ENCODE measurements at regions not wholly inside any gene's neighbourhood (a gene's known extent, or its start where the extent isn't known, plus 50 kb on each side); places are given as distances from the start of the nearest gene placed in this dataset.
A peak's percentile ranks its signal among the peaks of the same experiment; 100 is the strongest.
"Not testable (repeated sequence)": the region's sequence is repeated elsewhere in the genome, so short reads cannot be mapped to it uniquely, and the experiment has no call there.

GRCh38 chr5:155714435-155714834 lies 612.5 kb upstream of the SGCD start:
- H3K36me3 ChIP-seq (replicated peaks in 1 of 2; ENCODE audit: control insufficient read depth in 2 of 2, insufficient read depth in 2 of 2, low read length in 2 of 2); H4K91ac ChIP-seq (ENCODE audit: low read depth, low read length, poor library complexity); H3K27ac ChIP-seq (replicated peaks; ENCODE audit: low read length); H2BK12ac ChIP-seq (ENCODE audit: low read length); H3K9ac ChIP-seq (ENCODE audit: low read depth, low read length, poor library complexity); H2AFZ ChIP-seq (ENCODE audit: low read length); H3K18ac ChIP-seq (ENCODE audit: low read length); H2BK15ac ChIP-seq (ENCODE audit: low read length); H4K8ac ChIP-seq (ENCODE audit: low read depth, low read length); H3K4me2 ChIP-seq (ENCODE audit: insufficient read depth, low read length, poor library complexity, severe bottlenecking); H3K4me1 ChIP-seq (ENCODE audit: control insufficient read depth in 2 of 2, insufficient read depth in 1 of 2, low read depth in 1 of 2, low read length in 2 of 2); H2AK5ac ChIP-seq (ENCODE audit: low read depth, low read length); H2BK120ac ChIP-seq (ENCODE audit: low read depth, low read length); H3K4me3 ChIP-seq (ENCODE audit: low read length in 2 of 2); H3K9me3 ChIP-seq (replicated peaks in 1 of 2; ENCODE audit: control insufficient read depth in 2 of 2, insufficient read depth in 1 of 2, low read depth in 1 of 2, low read length in 2 of 2); H3K27me3 ChIP-seq (ENCODE audit: control insufficient read depth in 3 of 3, insufficient read depth in 3 of 3, low read depth in 1 of 3, low read length in 3 of 3); H3K79me1 ChIP-seq (ENCODE audit: low read depth, low read length); H3K14ac ChIP-seq (ENCODE audit: low read length); H2BK5ac ChIP-seq (ENCODE audit: low read length); DNase-seq (ENCODE audit: low spot score); H3K4ac ChIP-seq (ENCODE audit: low read length); H3K23ac ChIP-seq (ENCODE audit: low read depth, low read length, poor library complexity): not testable (repeated sequence)
- no CpG with 5 or more reads among the region's 2 CpGs for WGBS, 2 donors (ENCODE audit: extremely low coverage in 2 of 2, insufficient read length in 2 of 2, insufficient replicate concordance in 1 of 2)

GRCh38 chr5:155726267-155726666 lies 600.7 kb upstream of the SGCD start:
- H3K4me2 ChIP-seq (ENCODE audit: insufficient read depth, low read length, poor library complexity, severe bottlenecking), result no peak overlapping the region
- H2AFZ ChIP-seq (ENCODE audit: low read length), result no peak overlapping the region
- no peak overlapping the region for H2BK15ac ChIP-seq (ENCODE audit: low read length)
- H2BK120ac ChIP-seq (ENCODE audit: low read depth, low read length), result no peak overlapping the region
- H3K79me1 ChIP-seq (ENCODE audit: low read depth, low read length), result no peaks in the 10 kb centered on the region
- peaks cover 0 to 2% of the 10 kb centered on the region in 2 donors for H3K4me1 ChIP-seq (ENCODE audit: control insufficient read depth in 2 of 2, insufficient read depth in 1 of 2, low read depth in 1 of 2, low read length in 2 of 2)
- H4K91ac ChIP-seq (ENCODE audit: low read depth, low read length, poor library complexity), result no peak overlapping the region
- no peak overlapping the region for H3K4ac ChIP-seq (ENCODE audit: low read length)
- no peak overlapping the region for H2BK5ac ChIP-seq (ENCODE audit: low read length)
- H3K14ac ChIP-seq (ENCODE audit: low read length), result no peak overlapping the region
- H3K9ac ChIP-seq (ENCODE audit: low read depth, low read length, poor library complexity), result no peak overlapping the region
- no peaks in the 10 kb centered on the region for H3K36me3 ChIP-seq (replicated peaks in 1 of 2; ENCODE audit: control insufficient read depth in 2 of 2, insufficient read depth in 2 of 2, low read length in 2 of 2)
- no peak overlapping the region for H2AK5ac ChIP-seq (ENCODE audit: low read depth, low read length)
- no peaks in the 10 kb centered on the region for H3K9me3 ChIP-seq (replicated peaks in 1 of 2; ENCODE audit: control insufficient read depth in 2 of 2, insufficient read depth in 1 of 2, low read depth in 1 of 2, low read length in 2 of 2)
- H3K18ac ChIP-seq (ENCODE audit: low read length), result no peak overlapping the region
- H3K4me3 ChIP-seq (ENCODE audit: low read length in 2 of 2), result no peak overlapping the region
- no CpG with 5 or more reads among the region's 8 CpGs for WGBS, 2 donors (ENCODE audit: extremely low coverage in 2 of 2, insufficient read length in 2 of 2, insufficient replicate concordance in 1 of 2)
- peak; percentile 62 for DNase-seq (ENCODE audit: low spot score)
- no peak overlapping the region for H3K27ac ChIP-seq (replicated peaks; ENCODE audit: low read length)
- H3K23ac ChIP-seq (ENCODE audit: low read depth, low read length, poor library complexity), result no peak overlapping the region
- no peak overlapping the region for H2BK12ac ChIP-seq (ENCODE audit: low read length)
- H4K8ac ChIP-seq (ENCODE audit: low read depth, low read length), result no peak overlapping the region
- H3K27me3 ChIP-seq (ENCODE audit: control insufficient read depth in 3 of 3, insufficient read depth in 3 of 3, low read depth in 1 of 3, low read length in 3 of 3), result peaks cover 16 to 58% (median 48%) of the 10 kb centered on the region in 3 experiments

DNA sequence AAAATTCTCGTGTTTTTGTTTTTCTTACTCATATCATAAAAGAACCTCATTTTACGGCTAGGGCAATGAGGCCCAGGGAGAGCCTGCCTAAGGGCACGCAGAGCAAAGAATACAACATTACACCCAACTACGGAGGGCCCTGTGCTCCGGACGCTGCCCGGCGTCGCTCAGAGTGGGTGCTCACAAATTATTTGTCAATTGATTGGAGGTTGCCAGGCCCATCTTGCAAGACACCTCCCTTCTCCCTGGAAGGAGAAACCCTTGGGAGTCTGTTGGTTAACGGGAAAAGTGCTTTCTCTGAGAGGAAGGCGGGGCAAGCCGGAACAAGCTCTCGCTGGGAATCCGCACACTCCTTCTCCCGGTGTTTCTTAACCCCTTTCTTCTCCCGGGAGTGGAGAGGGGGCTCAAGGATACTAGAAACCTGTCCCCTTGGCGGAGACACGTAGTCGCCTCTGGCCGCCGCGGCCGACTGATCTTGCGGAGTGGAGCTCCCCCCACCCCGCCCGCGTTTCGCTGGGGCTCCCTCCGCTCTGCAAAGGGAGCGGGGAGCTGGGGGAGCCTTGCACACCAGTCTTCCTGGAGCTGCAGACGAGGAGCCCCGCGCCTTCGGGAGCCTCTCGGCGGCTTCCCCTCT lies 599.3 kb upstream of the SGCD start:
- peak overlapping the region; percentile 6 to 77 for H3K4me3 ChIP-seq (ENCODE audit: low read length in 2 of 2)
- peak overlapping the region; percentile 85 for H2AFZ ChIP-seq (ENCODE audit: low read length)
- H3K27ac ChIP-seq (replicated peaks; ENCODE audit: low read length), result no peak overlapping the region
- no peaks in the 10 kb centered on the region for H3K9me3 ChIP-seq (replicated peaks in 1 of 2; ENCODE audit: control insufficient read depth in 2 of 2, insufficient read depth in 1 of 2, low read depth in 1 of 2, low read length in 2 of 2)
- H4K8ac ChIP-seq (ENCODE audit: low read depth, low read length), result no peak overlapping the region
- DNase-seq (ENCODE audit: low spot score), result peak; percentile 4
- WGBS, 2 donors (ENCODE audit: extremely low coverage in 2 of 2, insufficient read length in 2 of 2, insufficient replicate concordance in 1 of 2), result no CpG with 5 or more reads among the region's 36 CpGs
- peak overlapping the region; percentile 50 for H3K9ac ChIP-seq (ENCODE audit: low read depth, low read length, poor library complexity)
- no peak overlapping the region for H2BK12ac ChIP-seq (ENCODE audit: low read length)
- H3K23ac ChIP-seq (ENCODE audit: low read depth, low read length, poor library complexity), result no peak overlapping the region
- no peak overlapping the region for H3K4ac ChIP-seq (ENCODE audit: low read length)
- H3K79me1 ChIP-seq (ENCODE audit: low read depth, low read length), result no peaks in the 10 kb centered on the region
- peaks cover 16 to 71% (median 60%) of the 10 kb centered on the region in 3 experiments for H3K27me3 ChIP-seq (ENCODE audit: control insufficient read depth in 3 of 3, insufficient read depth in 3 of 3, low read depth in 1 of 3, low read length in 3 of 3)
- no peak overlapping the region for H2AK5ac ChIP-seq (ENCODE audit: low read depth, low read length)
- peak overlapping the region; percentile 13 for H3K18ac ChIP-seq (ENCODE audit: low read length)
- H2BK5ac ChIP-seq (ENCODE audit: low read length), result no peak overlapping the region
- peaks cover 0 to 2% of the 10 kb centered on the region in 2 donors for H3K4me1 ChIP-seq (ENCODE audit: control insufficient read depth in 2 of 2, insufficient read depth in 1 of 2, low read depth in 1 of 2, low read length in 2 of 2)
- no peaks in the 10 kb centered on the region for H3K36me3 ChIP-seq (replicated peaks in 1 of 2; ENCODE audit: control insufficient read depth in 2 of 2, insufficient read depth in 2 of 2, low read length in 2 of 2)
- no peak overlapping the region for H2BK15ac ChIP-seq (ENCODE audit: low read length)
- no peak overlapping the region for H2BK120ac ChIP-seq (ENCODE audit: low read depth, low read length)
- H4K91ac ChIP-seq (ENCODE audit: low read depth, low read length, poor library complexity), result no peak overlapping the region
- no peak overlapping the region for H3K14ac ChIP-seq (ENCODE audit: low read length)
- H3K4me2 ChIP-seq (ENCODE audit: insufficient read depth, low read length, poor library complexity, severe bottlenecking), result peak overlapping the region; percentile 91

GRCh38 chr5:155728146-155728856 lies 598.7 kb upstream of the SGCD start:
- Histone ChIP-seq H3K23ac (ENCODE audit: low read depth, low read length, poor library complexity) (peak overlapping the region; percentile 62), H3K27ac (replicated peaks; ENCODE audit: low read length) (no peak overlapping the region), H4K91ac (ENCODE audit: low read depth, low read length, poor library complexity) (no peak overlapping the region), H3K27me3 (ENCODE audit: control insufficient read depth in 3 of 3, insufficient read depth in 3 of 3, low read depth in 1 of 3, low read length in 3 of 3) (peaks cover 16 to 74% (median 63%) of the 10 kb centered on the region in 3 experiments), H4K8ac (ENCODE audit: low read depth, low read length) (no peak overlapping the region), H2BK12ac (ENCODE audit: low read length) (no peak overlapping the region), H2BK5ac (ENCODE audit: low read length) (no peak overlapping the region), H3K4me3 (ENCODE audit: low read length in 2 of 2) (peak overlapping the region; percentile 26 to 77), H2AK5ac (ENCODE audit: low read depth, low read length) (no peak overlapping the region), H3K4ac (ENCODE audit: low read length) (no peak overlapping the region), H3K9me3 (replicated peaks in 1 of 2; ENCODE audit: control insufficient read depth in 2 of 2, insufficient read depth in 1 of 2, low read depth in 1 of 2, low read length in 2 of 2) (no peaks in the 10 kb centered on the region), H3K14ac (ENCODE audit: low read length) (peak overlapping the region; percentile 90), H3K4me2 (ENCODE audit: insufficient read depth, low read length, poor library complexity, severe bottlenecking) (peak overlapping the region; percentile 91), H3K18ac (ENCODE audit: low read length) (no peak overlapping the region), H3K79me1 (ENCODE audit: low read depth, low read length) (no peaks in the 10 kb centered on the region), H3K36me3 (replicated peaks in 1 of 2; ENCODE audit: control insufficient read depth in 2 of 2, insufficient read depth in 2 of 2, low read length in 2 of 2) (no peaks in the 10 kb centered on the region), H2AFZ (ENCODE audit: low read length) (peak overlapping the region; percentile 85), H3K4me1 (ENCODE audit: control insufficient read depth in 2 of 2, insufficient read depth in 1 of 2, low read depth in 1 of 2, low read length in 2 of 2) (peaks cover 0 to 2% of the 10 kb centered on the region in 2 donors), H2BK120ac (ENCODE audit: low read depth, low read length) (no peak overlapping the region), H3K9ac (ENCODE audit: low read depth, low read length, poor library complexity) (peak overlapping the region; percentile 82), H2BK15ac (ENCODE audit: low read length) (no peak overlapping the region)
- no CpG with 5 or more reads among the region's 83 CpGs for WGBS, 2 donors (ENCODE audit: extremely low coverage in 2 of 2, insufficient read length in 2 of 2, insufficient replicate concordance in 1 of 2)
- DNase-seq (ENCODE audit: low spot score), result peak; percentile 52
